Smooth muscle cell (in vitro differentiated cells): ENCODE measurements at regions not wholly inside any gene's neighbourhood (a gene's known extent, or its start where the extent isn't known, plus 50 kb on each side); places are given as distances from the start of the nearest gene placed in this dataset.

ENCODE experiments used
- DNase-seq: peaks from one replicate; lab custom pipeline; 2025; ENCODE audit not compliant: unreplicated experiment; lab: John Stamatoyannopoulos, UW
- H2AFZ ChIP-seq: fragments of 200-600 bp; sonication (generic); 2 replicates; pipeline ENCODE4 v1.6.0; 2016; ENCODE audit warnings: antibody characterized with exemption, low read depth, mild to moderate bottlenecking
- H3F3A ChIP-seq: fragments of 200-600 bp; sonication (generic); 2 replicates; pipeline ENCODE4 v1.6.0; 2017; ENCODE audit warnings: antibody characterized with exemption, low read depth
- H3K27ac ChIP-seq: fragments of 200-600 bp; sonication (generic); 2 replicates; pipeline ENCODE4 v1.5.1; 2016; ENCODE audit warnings: low read depth, mild to moderate bottlenecking
- H3K27me3 ChIP-seq: fragments of 200-600 bp; sonication (generic); 2 replicates; pipeline ENCODE4 v1.6.1; 2016; ENCODE audit warnings: low read depth, mild to moderate bottlenecking
- H3K36me3 ChIP-seq: fragments of 200-600 bp; sonication (generic); 2 replicates; pipeline ENCODE4 v1.5.1; 2016; ENCODE audit warnings: low read depth
- H3K4me1 ChIP-seq: fragments of 200-600 bp; sonication (generic); 2 replicates; pipeline ENCODE4 v1.5.1; 2016; ENCODE audit warnings: low read depth
- H3K4me2 ChIP-seq: fragments of 200-600 bp; sonication (generic); 2 replicates; pipeline ENCODE4 v1.6.0; 2016; ENCODE audit warnings: mild to moderate bottlenecking
- H3K4me3 ChIP-seq: fragments of 200-600 bp; sonication (generic); 2 replicates; pipeline ENCODE4 v1.5.1; 2016; ENCODE audit warnings: mild to moderate bottlenecking
- H3K79me2 ChIP-seq: fragments of 200-600 bp; sonication (generic); 2 replicates; pipeline ENCODE4 v1.6.0; 2016; ENCODE audit warnings: low read depth, mild to moderate bottlenecking
- H3K9ac ChIP-seq: fragments of 200-600 bp; sonication (generic); 2 replicates; pipeline ENCODE4 v1.6.0; 2016; ENCODE audit warnings: low read depth
- H3K9me3 ChIP-seq: fragments of 200-600 bp; sonication (generic); replicated peaks from 2 replicates; pipeline ENCODE4 v1.5.1; 2016; ENCODE audit warnings: low read depth
- H4K20me1 ChIP-seq: fragments of 200-600 bp; sonication (generic); 2 replicates; pipeline ENCODE4 v1.6.0; 2016; ENCODE audit warnings: low read depth
- CTCF ChIP-seq: fragments of 200-600 bp; sonication (generic); IDR thresholded peaks from 2 replicates; pipeline ENCODE4 v1.5.1; 2017; ENCODE audit warnings: borderline replicate concordance, mild to moderate bottlenecking, antibody characterized with exemption; ENCODE audit not compliant: insufficient read depth, poor library complexity, severe bottlenecking
- WGBS: methylation state at CpG from one replicate; pipeline ENCODE4 v1.1.7; 2016; ENCODE audit warnings: low lambda C conversion rate; 5-methylcytosine and 5-hydroxymethylcytosine counted together

- no peak overlapping the region for H2AFZ ChIP-seq
- no peaks in the 10 kb centered on the region for H3K36me3 ChIP-seq
- H3K79me2 ChIP-seq: no peaks in the 10 kb centered on the region
- H3K4me3 ChIP-seq: no peak overlapping the region
- no peak for TF ChIP-seq CTCF
- H3K9ac ChIP-seq: no peak overlapping the region
- no peak overlapping the region for H3K4me2 ChIP-seq
- 40% methylated on average over 2 of the region's 2 CpGs for WGBS
- H3K9me3 ChIP-seq: no peaks in the 10 kb centered on the region
- H3F3A ChIP-seq: no peaks in the 10 kb centered on the region
- H3K4me1 ChIP-seq: no peaks in the 10 kb centered on the region
- no peaks in the 10 kb centered on the region for H3K27me3 ChIP-seq
- DNase-seq: no peak
- H3K27ac ChIP-seq: no peak overlapping the region
- H4K20me1 ChIP-seq: no peaks in the 10 kb centered on the region
These were observed 61.6 kb upstream of the DYNAP start for GRCh38 chr18:54529444-54529843.

GRCh38 chr18:54530285-54530684 lies 60.8 kb upstream of the DYNAP start:
- no peaks in the 10 kb centered on the region for H3K79me2 ChIP-seq
- no peak overlapping the region for H2AFZ ChIP-seq
- H3K36me3 ChIP-seq: no peaks in the 10 kb centered on the region
- WGBS: 73% methylated on average over 2 of the region's 2 CpGs
- H3K4me2 ChIP-seq: no peak overlapping the region
- H3K27me3 ChIP-seq: no peaks in the 10 kb centered on the region
- no peaks in the 10 kb centered on the region for H3F3A ChIP-seq
- H3K4me3 ChIP-seq: no peak overlapping the region
- TF ChIP-seq CTCF: no peak
- no peak for DNase-seq
- H3K9me3 ChIP-seq: no peaks in the 10 kb centered on the region
- H3K9ac ChIP-seq: no peak overlapping the region
- H4K20me1 ChIP-seq: no peaks in the 10 kb centered on the region
- no peak overlapping the region for H3K27ac ChIP-seq
- no peaks in the 10 kb centered on the region for H3K4me1 ChIP-seq

- WGBS: 49% methylated on average over 4 of the region's 4 CpGs
- TF ChIP-seq CTCF: no peak
- H3F3A ChIP-seq: no peaks in the 10 kb centered on the region
- no peaks in the 10 kb centered on the region for H3K9me3 ChIP-seq
- H3K4me3 ChIP-seq: no peak overlapping the region
- no peaks in the 10 kb centered on the region for H3K36me3 ChIP-seq
- H3K79me2 ChIP-seq: no peaks in the 10 kb centered on the region
- H3K4me1 ChIP-seq: no peaks in the 10 kb centered on the region
- no peak overlapping the region for H3K9ac ChIP-seq
- no peak overlapping the region for H2AFZ ChIP-seq
- no peak overlapping the region for H3K27ac ChIP-seq
- no peaks in the 10 kb centered on the region for H4K20me1 ChIP-seq
- no peak overlapping the region for H3K4me2 ChIP-seq
- H3K27me3 ChIP-seq: no peaks in the 10 kb centered on the region
- DNase-seq: no peak
These were observed 59.5 kb upstream of the DYNAP start for GRCh38 chr18:54531402-54532065.

- H3K79me2 ChIP-seq: no peaks in the 10 kb centered on the region
- H3K4me1 ChIP-seq: no peaks in the 10 kb centered on the region
- no peaks in the 10 kb centered on the region for H3K9me3 ChIP-seq
- H3K4me3 ChIP-seq: no peak overlapping the region
- no peaks in the 10 kb centered on the region for H3K27me3 ChIP-seq
- no peaks in the 10 kb centered on the region for H3K36me3 ChIP-seq
- no peak overlapping the region for H3K9ac ChIP-seq
- no peaks in the 10 kb centered on the region for H3F3A ChIP-seq
- no peak overlapping the region for H3K4me2 ChIP-seq
- H2AFZ ChIP-seq: no peak overlapping the region
- no peaks in the 10 kb centered on the region for H4K20me1 ChIP-seq
- H3K27ac ChIP-seq: no peak overlapping the region
- no peak for DNase-seq
- no peak for TF ChIP-seq CTCF
These were observed 58.8 kb upstream of the DYNAP start for GRCh38 chr18:54532222-54532621.
